ENCODE measurements at regions not wholly inside any gene's neighbourhood (a gene's known extent, or its start where the extent isn't known, plus 50 kb on each side); places are given as distances from the start of the nearest gene placed in this dataset.

GRCh38 chr11:101342307-101342706 lies 212.7 kb upstream of the PGR start:
- no peaks in the 10 kb centered on the region for H3K36me3 ChIP-seq
- intact Hi-C loops (cut with DNase I), result no loop called here
- TF ChIP-seq POLR2AphosphoS5 (IDR thresholded peaks at IDR 0.05) (no peak), EP300 (IDR thresholded peaks at IDR 0.05) (no peak), CTCF (IDR thresholded peaks at IDR 0.05) (no peak), POLR2A (IDR thresholded peaks at IDR 0.05; ENCODE audit: low read depth) (no peak)
- H3K4me3 ChIP-seq, result no peak overlapping the region
- DNase-seq (ENCODE audit: extremely low spot score), result no peak
- H3K27me3 ChIP-seq, result no peaks in the 10 kb centered on the region
- H3K9me3 ChIP-seq, result no peaks in the 10 kb centered on the region
- H3K4me1 ChIP-seq, result no peaks in the 10 kb centered on the region
- no peak overlapping the region for H3K27ac ChIP-seq (replicated peaks in 1 of 4)
- WGBS, result 50% methylated on average over 1 of the region's 1 CpG

- 83% methylated on average over 1 of the region's 1 CpG for WGBS
- Histone ChIP-seq H3K4me3 (no peak overlapping the region), H3K27me3 (no peaks in the 10 kb centered on the region), H3K9me3 (no peaks in the 10 kb centered on the region), H3K27ac (replicated peaks in 1 of 4) (no peak overlapping the region), H3K36me3 (no peaks in the 10 kb centered on the region), H3K4me1 (no peaks in the 10 kb centered on the region)
- intact Hi-C loops (cut with DNase I), result no loop called here
- TF ChIP-seq POLR2AphosphoS5 (IDR thresholded peaks at IDR 0.05), result no peak
- TF ChIP-seq EP300 (IDR thresholded peaks at IDR 0.05), result no peak
- TF ChIP-seq POLR2A (IDR thresholded peaks at IDR 0.05; ENCODE audit: low read depth), result no peak
- TF ChIP-seq CTCF (IDR thresholded peaks at IDR 0.05), result no peak
- DNase-seq (ENCODE audit: extremely low spot score), result no peak
These were observed 212.0 kb upstream of the PGR start for GRCh38 chr11:101341578-101341977.

GRCh38 chr11:101336858-101337257 lies 207.2 kb upstream of the PGR start:
- no peak overlapping the region for H3K4me3 ChIP-seq
- no peak for DNase-seq (ENCODE audit: extremely low spot score)
- intact Hi-C loops (cut with DNase I), result no loop called here
- H3K9me3 ChIP-seq, result no peaks in the 10 kb centered on the region
- no peaks in the 10 kb centered on the region for H3K36me3 ChIP-seq
- H3K27me3 ChIP-seq, result no peaks in the 10 kb centered on the region
- 44% methylated on average over 4 of the region's 4 CpGs for WGBS
- TF ChIP-seq POLR2AphosphoS5 (IDR thresholded peaks at IDR 0.05) (no peak), CTCF (IDR thresholded peaks at IDR 0.05) (no peak), POLR2A (IDR thresholded peaks at IDR 0.05; ENCODE audit: low read depth) (no peak), EP300 (IDR thresholded peaks at IDR 0.05) (no peak)
- no peak overlapping the region for H3K27ac ChIP-seq (replicated peaks in 1 of 4)
- H3K4me1 ChIP-seq, result no peaks in the 10 kb centered on the region

GRCh38 chr11:101336155-101336554 lies 206.5 kb upstream of the PGR start:
- WGBS, result 63% methylated on average over 3 of the region's 3 CpGs
- Histone ChIP-seq H3K4me1 (no peaks in the 10 kb centered on the region), H3K9me3 (no peaks in the 10 kb centered on the region), H3K27ac (replicated peaks in 1 of 4) (no peak overlapping the region), H3K36me3 (no peaks in the 10 kb centered on the region), H3K27me3 (no peaks in the 10 kb centered on the region), H3K4me3 (no peak overlapping the region)
- intact Hi-C loops (cut with DNase I), result no loop called here
- DNase-seq (ENCODE audit: extremely low spot score), result no peak
- TF ChIP-seq POLR2A (IDR thresholded peaks at IDR 0.05; ENCODE audit: low read depth) (no peak), EP300 (IDR thresholded peaks at IDR 0.05) (no peak), POLR2AphosphoS5 (IDR thresholded peaks at IDR 0.05) (no peak), CTCF (IDR thresholded peaks at IDR 0.05) (no peak)

GRCh38 chr11:101334581-101334980 lies 205.0 kb upstream of the PGR start:
- no peak overlapping the region for H3K4me3 ChIP-seq
- no peaks in the 10 kb centered on the region for H3K4me1 ChIP-seq
- TF ChIP-seq POLR2A (IDR thresholded peaks at IDR 0.05; ENCODE audit: low read depth), result no peak
- no peak for TF ChIP-seq POLR2AphosphoS5 (IDR thresholded peaks at IDR 0.05)
- no peak for TF ChIP-seq CTCF (IDR thresholded peaks at IDR 0.05)
- TF ChIP-seq EP300 (IDR thresholded peaks at IDR 0.05), result no peak
- 81% methylated on average over 1 of the region's 1 CpG for WGBS
- H3K36me3 ChIP-seq, result no peaks in the 10 kb centered on the region
- intact Hi-C loops (cut with DNase I), result no loop called here
- H3K27ac ChIP-seq (replicated peaks in 1 of 4), result no peak overlapping the region
- DNase-seq (ENCODE audit: extremely low spot score), result no peak
- H3K9me3 ChIP-seq, result no peaks in the 10 kb centered on the region
- no peaks in the 10 kb centered on the region for H3K27me3 ChIP-seq
